AG04450 (cell line): ENCODE measurements at regions not wholly inside any gene's neighbourhood (a gene's known extent, or its start where the extent isn't known, plus 50 kb on each side); places are given as distances from the start of the nearest gene placed in this dataset.

Experiments
- CTCF ChIA-PET: fragments of 300-600, 350-600 bp; formaldehyde crosslinking; extraction: SDS; loops from one replicate; lab custom pipeline; 2022; ENCODE audit warnings: antibody characterized with exemption, inconsistent platforms; lab: Charles Lee
- POLR2A ChIA-PET: fragments of 350-600 bp; formaldehyde crosslinking; extraction: SDS; loops from one replicate; lab custom pipeline; 2021; ENCODE audit warnings: antibody characterized with exemption, inconsistent platforms; lab: Yijun Ruan, JAX
- DNase-seq: peaks from one replicate; pipeline ENCODE4 v3.0.0-alpha.2; 2011; ENCODE audit warnings: low read depth, low spot score
- H3K27ac ChIP-seq: one replicate; pipeline ENCODE4 v1.5.1; 2012; ENCODE audit warnings: low read depth, low read length, control low read depth
- H3K27me3 ChIP-seq: one replicate; pipeline ENCODE4 v1.6.0; 2012; ENCODE audit warnings: low read length; ENCODE audit not compliant: control insufficient read depth, insufficient read depth
- H3K4me3 ChIP-seq: 2 replicates; pipeline ENCODE4 v1.5.1; 2011; ENCODE audit warnings: mild to moderate bottlenecking, low read depth, low read length, control low read depth
- H3K9me3 ChIP-seq: 2 replicates; pipeline ENCODE4 v1.5.1; 2012; ENCODE audit warnings: low read length; ENCODE audit not compliant: control insufficient read depth, insufficient read depth
- CTCF ChIP-seq: IDR thresholded peaks from 2 replicates; pipeline ENCODE4 v1.5.1; 2011; ENCODE audit warnings: low read depth, low read length, control low read depth, inconsistent platforms

GRCh38 chrX:39534949-39535348 lies 562.8 kb downstream of the BCOR start:
- Histone ChIP-seq H3K27ac (no peak overlapping the region), H3K4me3 (no peak overlapping the region), H3K9me3 (no peaks in the 10 kb centered on the region), H3K27me3 (no peaks in the 10 kb centered on the region)
- ChIA-PET CTCF (no interaction called here), POLR2A (no interaction called here)
- no peak for TF ChIP-seq CTCF
- no peak for DNase-seq

GRCh38 chrX:39536211-39536610 lies 561.5 kb downstream of the BCOR start:
- no peak for TF ChIP-seq CTCF
- Histone ChIP-seq H3K27ac (no peak overlapping the region), H3K4me3 (no peak overlapping the region), H3K9me3 (no peaks in the 10 kb centered on the region), H3K27me3 (no peaks in the 10 kb centered on the region)
- ChIA-PET POLR2A (no interaction called here), CTCF (no interaction called here)
- no peak for DNase-seq

GRCh38 chrX:39541881-39542280 lies 555.9 kb downstream of the BCOR start:
- POLR2A ChIA-PET = no interaction called here
- Histone ChIP-seq H3K27me3 (no peaks in the 10 kb centered on the region), H3K27ac (no peak overlapping the region), H3K4me3 (no peak overlapping the region), H3K9me3 (no peaks in the 10 kb centered on the region)
- CTCF ChIA-PET = no interaction called here
- DNase-seq = no peak
- no peak for TF ChIP-seq CTCF

GRCh38 chrX:39542316-39542715 lies 555.4 kb downstream of the BCOR start:
- H3K27ac ChIP-seq = no peak overlapping the region
- ChIA-PET POLR2A (no interaction called here), CTCF (no interaction called here)
- H3K9me3 ChIP-seq = no peaks in the 10 kb centered on the region
- no peak for TF ChIP-seq CTCF
- no peaks in the 10 kb centered on the region for H3K27me3 ChIP-seq
- H3K4me3 ChIP-seq = no peak overlapping the region
- no peak for DNase-seq

GRCh38 chrX:39550795-39551361 lies 546.9 kb downstream of the BCOR start:
- ChIA-PET POLR2A (no interaction called here), CTCF (no interaction called here)
- Histone ChIP-seq H3K27me3 (no peaks in the 10 kb centered on the region), H3K27ac (no peak overlapping the region), H3K9me3 (no peaks in the 10 kb centered on the region), H3K4me3 (no peak overlapping the region)
- no peak for DNase-seq
- no peak for TF ChIP-seq CTCF
